C1 segment of cervical spinal cord (tissue), 14 donors: ENCODE measurements at regions not wholly inside any gene's neighbourhood (a gene's known extent, or its start where the extent isn't known, plus 50 kb on each side); places are given as distances from the start of the nearest gene placed in this dataset.

Experiments
- DNase-seq, 14 donors: peaks; one replicate each; lab custom pipeline; 2025; lab: John Stamatoyannopoulos, UW

DNA sequence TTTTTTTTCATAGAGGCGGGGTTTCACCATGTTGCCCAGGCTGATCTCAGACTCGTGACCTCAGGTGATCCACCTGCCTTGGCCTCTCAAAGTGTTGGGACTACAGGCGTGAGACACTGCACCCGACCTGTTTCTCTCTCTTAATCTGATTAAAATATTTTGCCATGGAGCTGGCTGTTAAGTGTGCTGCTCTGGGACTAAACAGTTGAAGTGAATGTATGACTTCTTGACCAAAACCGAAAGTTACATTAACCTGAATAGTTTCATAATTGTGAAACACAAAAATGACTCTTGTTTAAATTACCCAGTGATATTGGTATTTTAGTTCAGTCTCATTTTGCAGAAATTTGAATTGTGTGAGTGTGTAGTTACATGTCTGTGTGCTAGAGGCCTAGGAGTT lies 2548.6 kb downstream of the PCDH7 start:
- no peak for DNase-seq

DNA sequence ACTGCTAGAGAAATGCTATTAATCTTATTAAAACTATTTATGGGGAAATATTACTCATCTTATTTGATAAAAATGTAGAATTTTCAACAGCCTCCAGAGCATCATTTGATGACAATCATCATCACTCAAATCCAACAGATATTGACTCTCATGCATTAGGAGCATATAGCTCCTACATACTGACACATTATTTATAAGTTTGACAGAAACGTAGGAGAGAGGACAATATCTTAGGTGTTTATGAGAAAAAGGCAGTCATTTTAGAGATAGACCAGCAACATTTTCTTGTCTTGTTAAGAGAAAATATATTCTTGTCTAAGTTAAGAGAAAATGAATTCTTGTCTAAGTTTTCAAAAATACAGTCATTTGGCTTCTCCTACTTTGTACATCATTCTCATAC lies 2550.2 kb downstream of the PCDH7 start:
- no peak for DNase-seq

DNA sequence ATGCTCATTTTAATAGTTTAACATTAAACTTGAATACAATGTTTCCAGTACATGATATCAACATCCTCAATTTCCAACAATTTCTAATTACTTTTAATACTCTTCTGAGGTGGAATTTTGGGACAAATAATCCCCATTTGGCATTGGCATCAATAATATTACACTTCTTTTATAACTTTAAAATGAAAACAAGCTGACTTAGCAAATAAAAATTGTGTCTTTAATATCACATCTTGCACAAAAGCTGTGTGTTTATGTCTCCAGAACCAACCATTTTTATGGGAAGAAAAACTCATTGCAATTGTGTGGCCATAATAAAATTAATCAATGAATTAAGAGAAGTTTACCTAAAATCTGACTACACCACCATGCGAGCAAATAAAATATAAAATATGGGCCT lies 2552.6 kb downstream of the PCDH7 start:
- DNase-seq: no peak

DNA sequence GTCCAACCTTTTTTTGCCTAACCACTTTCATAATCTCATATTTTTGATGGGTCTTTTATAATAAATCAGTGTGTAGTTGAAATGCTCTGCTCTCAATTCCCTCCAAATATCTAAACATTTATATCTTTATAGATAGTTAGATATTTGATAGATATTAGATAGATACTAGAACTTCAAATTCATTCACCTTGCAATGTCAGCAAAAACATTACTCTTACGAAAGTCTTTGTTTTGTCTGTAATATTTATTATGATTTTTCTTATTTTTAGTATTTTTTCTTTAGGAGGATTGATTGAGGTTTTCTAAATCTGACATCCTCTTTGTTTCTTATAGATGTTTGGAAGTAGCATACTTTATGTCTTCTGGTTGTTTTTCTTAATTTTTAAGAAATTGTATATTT lies 2563.6 kb downstream of the PCDH7 start:
- no peak for DNase-seq

DNA sequence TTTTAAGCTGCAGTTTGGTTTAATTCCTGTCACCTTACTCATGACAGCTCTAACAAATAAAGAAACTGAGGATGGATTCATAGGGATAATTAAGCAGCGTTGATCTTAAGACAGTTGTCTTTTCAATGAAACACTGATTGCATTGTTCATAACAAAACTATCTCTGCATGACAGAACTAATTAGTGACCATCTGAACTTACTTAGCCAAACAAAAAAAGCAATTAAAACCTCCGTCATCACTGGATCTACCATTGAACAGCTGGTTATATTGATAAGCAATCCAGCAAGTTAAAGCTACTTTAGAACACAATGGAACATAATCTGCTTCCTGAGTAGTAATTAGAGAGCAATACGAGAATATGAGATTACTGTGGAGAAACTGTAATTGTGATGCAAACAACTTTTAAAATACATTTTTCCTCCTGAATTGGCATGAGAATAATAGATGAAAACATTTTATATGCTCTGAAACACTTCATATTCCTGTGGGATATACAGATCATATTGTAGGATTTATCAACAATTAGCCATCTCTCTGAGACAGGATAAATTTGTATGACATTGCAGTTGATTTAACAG lies 2576.8 kb downstream of the PCDH7 start:
- no peak for DNase-seq

DNA sequence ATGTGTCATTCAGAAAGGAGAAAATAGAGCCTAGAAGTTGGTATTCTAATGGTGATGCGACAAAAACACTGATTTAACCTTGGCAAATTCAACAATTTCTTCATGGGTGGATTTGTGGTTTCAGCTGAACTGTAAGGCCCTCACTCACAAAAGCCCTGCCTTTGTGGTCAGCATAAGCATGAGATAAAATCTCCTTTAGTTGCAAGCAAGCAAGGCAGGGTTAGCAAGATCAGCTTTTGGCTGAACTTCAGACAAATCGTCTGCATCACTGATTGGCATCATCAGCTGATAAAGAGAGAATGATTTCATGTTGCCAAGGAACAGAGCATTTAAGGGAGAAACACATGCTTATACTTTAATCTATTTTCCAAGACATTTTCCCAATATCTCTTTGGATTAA lies 2582.2 kb downstream of the PCDH7 start:
- no peak for DNase-seq

DNA sequence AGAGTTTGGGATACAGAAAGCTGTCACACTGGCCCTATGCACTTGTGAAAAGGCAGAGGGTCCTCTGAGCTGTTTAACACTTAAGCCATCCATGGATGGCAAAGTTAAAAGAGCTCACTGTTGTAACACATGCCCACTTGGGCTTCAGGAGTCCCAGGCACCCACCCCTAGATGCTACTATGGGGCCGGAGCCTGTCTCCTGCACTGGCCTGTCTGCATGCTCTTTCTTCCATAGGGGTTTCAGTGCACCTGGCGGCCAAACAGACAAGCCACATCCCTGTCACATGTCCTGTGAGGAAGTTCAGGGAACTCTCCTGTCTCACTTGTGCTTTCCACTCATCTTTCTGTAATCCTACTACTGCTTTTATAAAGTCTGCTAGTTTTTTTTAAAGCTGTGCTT lies 2586.0 kb downstream of the PCDH7 start:
- DNase-seq: no peak

DNA sequence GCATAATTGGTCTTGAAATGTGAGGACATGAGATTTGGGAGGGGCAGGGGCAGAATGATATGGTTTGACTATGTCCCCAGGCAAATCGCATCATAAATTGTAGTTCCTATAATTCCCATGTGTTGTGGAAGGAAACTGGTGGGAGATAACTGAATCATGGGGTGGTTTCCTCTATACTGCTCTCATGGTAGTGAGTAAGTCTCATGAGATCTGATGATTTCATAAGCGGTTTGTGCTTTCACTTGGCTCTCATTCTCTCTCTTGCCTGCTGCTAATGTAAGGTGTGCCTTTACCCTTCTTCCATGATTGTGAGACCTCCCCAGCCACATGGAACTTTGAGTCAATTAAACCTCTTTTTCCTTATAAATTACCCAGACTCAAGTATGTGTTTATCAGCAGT lies 2595.9 kb downstream of the PCDH7 start:
- no peak for DNase-seq

DNA sequence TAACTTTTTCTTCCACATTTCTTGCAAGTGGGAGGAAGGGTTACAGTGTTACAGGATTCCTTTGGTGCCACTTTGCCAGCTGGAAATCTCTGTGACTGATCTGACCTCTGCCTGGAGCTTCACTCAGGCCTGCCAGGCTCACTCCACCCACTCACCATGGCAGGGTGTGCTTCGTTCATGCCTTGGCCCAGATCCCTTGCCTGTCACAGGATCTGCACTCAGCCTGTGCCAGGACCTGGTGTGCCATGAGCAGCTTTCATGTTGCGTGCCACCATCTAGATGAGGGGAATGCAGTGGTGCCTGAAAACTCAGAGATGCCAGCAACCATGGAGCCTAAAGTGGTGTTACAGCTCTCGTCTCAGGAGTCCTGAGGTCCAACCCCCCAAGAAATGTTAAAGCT lies 2596.4 kb downstream of the PCDH7 start:
- no peak for DNase-seq

DNA sequence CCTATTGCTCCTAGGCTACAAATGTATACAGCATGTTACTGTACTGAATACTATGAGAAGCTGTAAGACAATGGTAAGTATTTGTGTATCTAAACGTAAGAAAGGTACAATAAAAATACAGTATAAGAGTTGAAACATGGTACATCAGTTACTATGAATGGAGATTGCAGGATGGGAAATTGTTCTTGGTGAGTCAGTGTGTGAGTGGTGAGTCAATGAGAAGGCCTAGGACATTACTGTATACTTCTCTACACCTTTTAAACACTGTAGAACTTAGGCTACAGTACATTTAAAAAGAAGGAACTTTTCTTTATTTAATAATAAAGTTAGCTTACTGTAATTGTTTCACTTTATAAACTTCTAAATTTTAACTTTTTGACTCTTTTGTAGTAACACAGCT lies 2603.2 kb downstream of the PCDH7 start:
- no peak for DNase-seq

DNA sequence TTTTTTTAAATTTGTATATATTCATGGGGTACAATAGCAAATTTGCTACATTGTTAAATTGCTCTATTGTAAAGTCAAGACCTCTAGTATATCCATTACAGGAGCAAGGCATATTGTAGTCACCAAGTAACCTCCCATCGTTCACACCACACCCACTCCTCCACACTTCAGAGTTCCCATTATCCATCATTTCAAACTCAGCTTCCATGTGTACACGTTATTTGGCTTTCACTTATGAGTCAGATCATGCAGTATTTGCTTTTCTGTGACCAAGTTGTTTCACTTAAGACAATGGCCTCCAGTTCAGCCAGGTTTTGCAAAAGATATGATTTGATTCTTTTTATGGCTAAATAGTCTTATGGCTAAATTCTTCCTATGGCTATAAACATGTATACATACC lies 2614.2 kb downstream of the PCDH7 start:
- DNase-seq: no peak

DNA sequence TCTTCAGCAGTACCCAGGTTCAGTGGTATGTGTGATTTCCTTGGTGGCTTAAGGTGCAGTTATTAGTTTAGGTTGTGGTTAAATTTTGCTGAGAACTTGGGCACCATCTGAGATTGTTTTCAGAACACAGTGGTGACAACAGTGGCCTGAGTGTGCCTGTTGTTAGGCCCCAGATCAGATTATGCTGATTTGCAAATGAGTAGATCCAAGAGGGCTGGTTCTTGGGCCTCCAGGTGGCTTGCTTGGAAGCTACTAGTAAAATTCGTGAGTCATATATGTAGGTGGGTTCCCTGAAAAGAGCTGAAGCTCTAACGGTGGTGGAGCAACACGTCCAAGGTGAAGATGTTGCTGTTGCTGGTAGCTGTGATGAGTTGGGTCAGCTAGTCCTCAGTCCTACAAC lies 2619.6 kb downstream of the PCDH7 start:
- no peak for DNase-seq

DNA sequence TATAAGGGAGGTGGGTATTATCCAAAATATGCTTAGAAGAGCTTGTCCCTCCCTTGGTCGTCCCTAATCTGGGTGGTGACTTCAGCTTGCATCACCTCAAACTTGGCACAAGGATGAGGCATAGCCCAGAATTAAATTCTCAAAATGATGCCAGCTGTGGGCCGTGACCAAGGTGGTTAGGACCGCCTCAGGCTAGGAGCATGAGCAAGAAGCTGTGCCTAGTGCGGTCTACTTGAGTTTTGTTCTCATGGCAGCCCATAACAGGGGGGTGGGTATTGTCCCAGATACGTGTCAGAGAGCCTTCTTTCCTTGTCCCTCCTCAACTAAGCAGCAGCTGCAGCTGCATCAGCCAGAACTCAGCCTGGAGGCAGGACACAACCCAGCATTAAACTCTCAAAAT lies 2620.0 kb downstream of the PCDH7 start:
- DNase-seq: no peak

DNA sequence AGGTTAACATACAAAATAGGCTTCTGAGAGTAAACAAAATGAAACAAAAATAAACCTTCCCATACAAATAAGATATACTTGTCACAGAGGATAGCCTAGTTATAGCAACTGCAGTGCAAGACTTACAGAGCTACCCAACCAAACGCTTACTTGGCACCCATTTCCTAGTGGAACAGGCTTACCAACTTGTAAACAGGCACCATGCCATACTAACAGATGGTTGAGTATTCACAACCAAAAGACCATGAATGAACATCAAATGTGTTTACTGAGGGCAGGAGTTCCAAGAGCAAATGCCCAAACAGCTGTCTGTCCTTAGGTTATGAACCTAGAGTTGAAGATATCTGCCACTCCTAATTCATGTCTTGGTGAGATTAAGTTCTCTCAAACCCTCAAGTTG lies 2629.2 kb downstream of the PCDH7 start:
- no peak for DNase-seq

DNA sequence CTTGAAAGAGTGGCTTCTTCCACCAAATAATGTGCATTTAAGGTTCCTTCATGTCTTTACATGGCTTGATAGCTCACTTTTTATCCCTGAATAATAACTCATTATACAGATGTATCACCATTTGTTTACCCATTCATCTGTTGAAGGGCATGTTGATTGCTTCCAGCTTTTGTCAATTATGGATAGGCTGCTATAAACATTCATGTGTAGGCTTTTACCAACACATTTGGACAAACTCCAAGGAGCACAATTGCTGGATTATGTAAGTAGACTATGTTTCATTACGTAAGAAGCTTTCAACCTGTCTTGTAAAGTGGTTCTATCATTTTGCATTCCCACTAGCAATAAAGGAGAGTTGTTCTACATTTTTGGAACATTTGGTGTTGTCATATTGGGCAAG lies 2637.0 kb downstream of the PCDH7 start:
- DNase-seq: no peak

DNA sequence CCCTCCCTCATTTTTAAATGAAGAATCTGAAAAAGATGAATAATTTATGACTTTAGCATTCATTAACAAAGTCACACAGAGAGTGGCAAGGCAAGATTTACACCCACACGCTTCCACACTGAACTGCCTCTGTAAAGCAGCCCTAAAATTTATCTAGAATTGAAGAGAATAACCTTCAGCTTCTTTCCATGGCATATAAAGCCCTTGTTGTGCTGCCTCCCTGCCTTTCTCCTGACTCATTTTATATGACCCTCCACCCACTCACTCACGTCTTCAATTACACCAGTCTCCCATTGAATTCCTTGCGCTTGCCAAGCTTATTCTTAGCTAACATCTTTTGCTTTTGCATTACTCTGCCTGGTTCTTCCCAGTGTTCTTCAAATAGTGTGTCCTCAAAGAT lies 2649.3 kb downstream of the PCDH7 start:
- DNase-seq: no peak

DNA sequence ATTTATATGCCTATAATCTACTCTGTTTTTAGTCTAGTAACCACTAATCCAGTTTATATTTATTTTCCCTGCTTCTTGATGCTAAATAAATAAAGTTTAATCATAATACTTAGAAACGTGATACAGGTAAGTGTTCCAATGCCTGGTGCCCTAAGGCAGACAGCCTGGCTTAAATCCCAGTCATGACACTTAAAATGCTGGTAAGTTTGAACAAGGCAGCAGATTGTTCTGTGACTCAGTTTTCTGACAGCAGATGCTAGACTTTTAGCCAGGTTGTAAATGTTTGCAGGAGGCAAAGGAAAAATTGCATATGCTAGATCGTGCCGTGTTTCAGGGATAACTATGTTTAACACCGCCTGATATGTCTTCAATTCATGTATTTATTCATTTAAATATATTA lies 2661.6 kb downstream of the PCDH7 start:
- DNase-seq: no peak

DNA sequence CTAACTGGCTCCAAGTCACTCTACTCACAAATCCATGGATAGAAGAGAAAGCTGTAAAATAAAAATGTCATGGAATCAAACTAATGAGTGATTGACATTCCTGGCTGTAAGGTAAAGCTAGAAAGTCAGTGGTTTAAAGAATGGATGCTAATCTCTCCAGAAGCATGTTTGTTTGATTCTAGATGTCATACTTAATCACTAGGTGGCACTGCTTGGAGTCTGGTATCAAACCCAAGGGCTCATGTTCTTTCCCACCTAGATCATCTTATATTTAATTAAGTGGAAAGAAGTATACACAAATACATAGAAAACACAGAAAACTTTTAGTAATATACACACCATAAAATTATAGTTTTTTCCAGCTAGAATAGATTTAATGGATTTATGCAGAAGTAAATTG lies 2666.6 kb downstream of the PCDH7 start:
- no peak for DNase-seq

DNA sequence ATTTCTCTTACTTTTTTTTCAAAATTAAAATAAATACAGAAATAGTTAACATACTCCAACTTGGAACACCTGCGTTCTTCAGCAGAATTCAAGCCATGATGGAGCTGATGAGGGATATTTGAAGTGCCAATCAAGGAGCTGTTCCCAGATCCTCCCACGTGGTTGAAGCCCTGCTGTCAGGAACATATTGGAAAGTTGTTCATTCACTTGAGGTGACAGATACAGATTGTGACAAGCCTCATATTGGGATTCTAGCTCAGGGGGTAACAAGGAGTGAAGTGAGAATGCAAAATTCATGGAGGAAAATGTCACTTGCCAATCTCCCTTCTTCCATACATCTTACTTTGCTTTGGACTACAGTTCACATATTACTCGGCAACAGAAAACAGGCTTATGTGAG lies 2670.8 kb downstream of the PCDH7 start:
- DNase-seq: no peak

DNA sequence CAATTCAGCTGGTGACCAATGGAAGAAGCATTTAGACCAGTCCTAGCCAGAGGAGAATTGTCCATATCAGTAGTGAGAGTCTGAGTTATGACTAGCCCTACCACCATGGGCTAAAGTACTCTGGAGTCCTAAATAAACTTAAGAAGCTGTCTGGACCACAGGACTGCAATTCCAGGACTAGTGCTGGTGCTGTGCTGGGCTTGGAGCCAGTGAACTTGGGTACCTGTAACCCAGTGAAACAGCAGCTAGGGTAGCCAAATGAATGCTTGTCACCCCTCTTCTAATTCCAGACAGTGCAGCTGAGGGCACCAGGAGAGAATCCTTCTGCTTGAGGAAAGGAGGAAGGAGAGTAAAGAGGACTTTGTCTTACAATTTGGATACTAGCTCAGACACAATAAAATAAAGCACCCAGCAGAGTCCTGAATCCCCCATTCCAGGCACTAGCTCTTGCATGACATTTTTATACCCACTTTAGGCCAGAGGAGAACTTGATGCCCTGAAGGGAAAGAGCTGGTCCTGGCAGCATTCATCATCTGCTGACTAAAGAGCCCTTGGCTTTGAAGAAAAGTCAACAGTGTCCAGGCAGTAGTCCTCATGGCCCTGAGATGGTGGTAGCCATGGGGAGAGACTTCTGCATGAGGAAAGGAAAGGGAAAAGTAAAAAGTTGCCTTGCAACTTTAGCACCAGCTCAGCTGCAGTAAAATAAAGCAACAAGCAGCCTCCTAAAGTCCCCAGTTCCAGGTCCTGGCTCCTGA lies 2675.7 kb downstream of the PCDH7 start:
- DNase-seq: no peak

DNA sequence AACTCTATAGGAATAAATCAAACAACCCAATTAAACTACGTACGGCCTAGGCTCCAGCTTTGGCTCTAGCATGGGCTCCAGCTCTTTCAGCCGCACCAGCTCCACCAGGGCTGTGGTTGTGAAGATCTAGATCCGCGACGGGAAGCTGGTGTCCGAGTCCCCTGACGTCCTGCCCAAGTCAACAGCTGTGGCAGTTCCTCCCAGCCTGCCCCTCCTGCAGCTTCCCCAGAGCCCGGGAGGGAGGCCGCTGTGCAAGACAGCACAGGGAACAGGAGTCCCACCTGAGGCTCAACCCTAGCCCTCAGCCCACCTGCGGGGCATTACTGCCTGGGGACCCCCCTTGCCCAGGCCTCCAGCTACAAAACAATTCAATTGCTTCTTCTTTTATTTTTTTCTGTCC lies 2680.3 kb downstream of the PCDH7 start:
- no peak for DNase-seq

DNA sequence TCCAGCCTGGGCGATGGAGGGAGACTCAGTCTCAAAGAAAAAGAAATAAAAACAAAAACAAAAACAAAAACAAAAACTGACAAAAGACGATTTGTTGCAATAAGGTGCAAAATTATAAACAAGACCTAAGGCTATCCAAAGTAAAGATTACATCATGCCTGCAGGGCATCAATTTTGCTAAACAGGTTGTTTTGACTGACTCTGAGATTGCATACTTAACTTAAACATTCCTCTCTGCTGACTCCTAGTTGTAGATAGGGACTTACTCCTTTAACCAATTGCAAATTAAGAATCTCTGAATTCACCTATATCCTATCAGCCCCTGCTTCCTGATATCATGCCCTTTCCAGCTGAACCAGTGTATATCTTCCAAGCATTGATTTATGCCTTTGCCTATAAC lies 2687.3 kb downstream of the PCDH7 start:
- DNase-seq: no peak

DNA sequence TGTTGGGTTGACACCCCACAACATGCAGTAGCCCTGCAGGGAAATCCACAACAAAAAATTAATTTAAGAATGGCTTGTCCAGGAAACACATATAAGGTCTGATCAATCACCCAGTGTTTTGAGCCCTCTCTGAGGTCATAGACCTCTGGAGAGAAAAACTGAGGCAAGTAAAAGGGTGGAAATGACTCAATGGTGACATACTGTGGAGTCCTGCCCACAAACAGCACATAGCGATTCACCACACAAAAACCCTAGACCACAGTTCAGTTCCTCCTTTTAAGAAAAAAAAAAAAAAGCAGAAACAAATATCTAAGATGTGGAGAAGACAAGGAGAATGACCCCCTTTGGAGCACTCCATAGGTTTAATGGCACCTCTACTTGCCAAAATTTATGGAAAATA lies 2691.0 kb downstream of the PCDH7 start:
- DNase-seq: no peak

DNA sequence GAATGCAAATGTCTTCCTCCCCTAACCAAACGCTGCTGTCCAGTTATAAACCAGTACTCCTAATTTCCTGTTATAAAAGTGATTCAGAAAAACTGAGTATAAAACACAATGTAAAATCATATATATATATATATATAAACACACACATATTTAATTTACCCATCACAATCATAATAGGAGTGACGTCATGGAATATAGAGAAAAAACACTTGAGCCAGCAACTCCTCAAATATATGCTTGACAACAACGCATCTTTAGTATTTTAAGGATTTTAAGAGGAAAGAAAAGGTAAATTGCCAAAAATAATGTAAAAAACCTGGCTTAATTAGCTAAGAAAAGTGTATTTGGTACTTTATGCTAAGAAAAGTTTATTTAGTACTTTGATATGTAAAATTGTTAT lies 2701.7 kb downstream of the PCDH7 start:
- no peak for DNase-seq
